Right atrium auricular region (tissue), 2 donors: ENCODE measurements at regions not wholly inside any gene's neighbourhood (a gene's known extent, or its start where the extent isn't known, plus 50 kb on each side); places are given as distances from the start of the nearest gene placed in this dataset.

Experiments
- DNase-seq: peaks from one replicate; pipeline ENCODE4 v3.0.0-alpha.2; 2019; ENCODE audit warnings: low spot score
- H3K27ac ChIP-seq, 2 donors: fragments of 200-600 bp; sonication (generic); 1 replicate in 1 of 2; 2 replicates in 1 of 2; pipeline ENCODE4 v1.5.1; 2016 to 2019
- H3K27me3 ChIP-seq, 2 donors: fragments of 200-600 bp; sonication (generic); one replicate each; pipeline versions ENCODE4 v1.5.1 to v1.6.0; 2017 to 2019
- H3K36me3 ChIP-seq: fragments of 200-600 bp; sonication (generic); one replicate; pipeline ENCODE4 v1.5.1; 2016
- H3K4me1 ChIP-seq, 2 donors: fragments of 200-600 bp; sonication (generic); one replicate each; pipeline versions ENCODE4 v1.5.1 to v1.6.0; 2017 to 2019
- H3K4me3 ChIP-seq, 2 donors: fragments of 200-600 bp; sonication (generic); 1 replicate in 1 of 2; 2 replicates in 1 of 2; pipeline ENCODE4 v1.5.1; 2017 to 2019; ENCODE audit warnings: mild to moderate bottlenecking in 1 of 2, moderate library complexity in 1 of 2
- H3K9me3 ChIP-seq, 2 donors: fragments of 200-600 bp; sonication (generic); one replicate each; pipeline ENCODE4 v1.5.1; 2019
- TF ChIP-seq, protein P1 (sequence below), 2 donors: fragments of 200-600 bp; sonication (generic); IDR thresholded peaks; one replicate each; pipeline ENCODE4 v1.5.1; 2019; ENCODE audit warnings: antibody characterized with exemption in 2 of 2

DNA sequence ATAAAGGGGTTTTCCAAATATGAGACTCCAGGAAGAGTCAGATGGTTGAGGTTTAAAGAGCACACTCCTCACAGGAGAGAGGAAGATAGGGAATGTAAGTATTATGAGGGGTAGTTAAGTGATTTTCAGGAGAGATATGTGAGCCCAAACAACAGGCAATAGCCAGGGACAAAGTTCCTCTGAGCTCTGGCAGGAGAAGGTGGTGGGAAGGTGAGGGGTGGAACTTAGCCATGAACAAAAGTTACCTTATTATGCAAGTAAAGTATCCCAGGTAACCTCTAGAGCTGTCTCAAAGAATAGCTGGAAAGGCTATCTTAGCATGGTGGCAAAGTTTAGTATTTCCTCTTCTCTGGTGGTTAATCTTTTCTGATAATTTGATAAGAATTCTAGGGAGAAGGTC is 450.5 kb upstream of the PTPRD start:
- H3K4me1 ChIP-seq, result no peaks in the 10 kb centered on the region
- no peak overlapping the region for H3K4me3 ChIP-seq
- DNase-seq, result no peak
- TF ChIP-seq, protein P1, sequence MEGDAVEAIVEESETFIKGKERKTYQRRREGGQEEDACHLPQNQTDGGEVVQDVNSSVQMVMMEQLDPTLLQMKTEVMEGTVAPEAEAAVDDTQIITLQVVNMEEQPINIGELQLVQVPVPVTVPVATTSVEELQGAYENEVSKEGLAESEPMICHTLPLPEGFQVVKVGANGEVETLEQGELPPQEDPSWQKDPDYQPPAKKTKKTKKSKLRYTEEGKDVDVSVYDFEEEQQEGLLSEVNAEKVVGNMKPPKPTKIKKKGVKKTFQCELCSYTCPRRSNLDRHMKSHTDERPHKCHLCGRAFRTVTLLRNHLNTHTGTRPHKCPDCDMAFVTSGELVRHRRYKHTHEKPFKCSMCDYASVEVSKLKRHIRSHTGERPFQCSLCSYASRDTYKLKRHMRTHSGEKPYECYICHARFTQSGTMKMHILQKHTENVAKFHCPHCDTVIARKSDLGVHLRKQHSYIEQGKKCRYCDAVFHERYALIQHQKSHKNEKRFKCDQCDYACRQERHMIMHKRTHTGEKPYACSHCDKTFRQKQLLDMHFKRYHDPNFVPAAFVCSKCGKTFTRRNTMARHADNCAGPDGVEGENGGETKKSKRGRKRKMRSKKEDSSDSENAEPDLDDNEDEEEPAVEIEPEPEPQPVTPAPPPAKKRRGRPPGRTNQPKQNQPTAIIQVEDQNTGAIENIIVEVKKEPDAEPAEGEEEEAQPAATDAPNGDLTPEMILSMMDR (IDR thresholded peaks at IDR 0.05), result no peak
- H3K36me3 ChIP-seq, result no peaks in the 10 kb centered on the region
- no peak overlapping the region for H3K27ac ChIP-seq
- no peaks in the 10 kb centered on the region for H3K27me3 ChIP-seq
- H3K9me3 ChIP-seq, result no peaks in the 10 kb centered on the region

DNA sequence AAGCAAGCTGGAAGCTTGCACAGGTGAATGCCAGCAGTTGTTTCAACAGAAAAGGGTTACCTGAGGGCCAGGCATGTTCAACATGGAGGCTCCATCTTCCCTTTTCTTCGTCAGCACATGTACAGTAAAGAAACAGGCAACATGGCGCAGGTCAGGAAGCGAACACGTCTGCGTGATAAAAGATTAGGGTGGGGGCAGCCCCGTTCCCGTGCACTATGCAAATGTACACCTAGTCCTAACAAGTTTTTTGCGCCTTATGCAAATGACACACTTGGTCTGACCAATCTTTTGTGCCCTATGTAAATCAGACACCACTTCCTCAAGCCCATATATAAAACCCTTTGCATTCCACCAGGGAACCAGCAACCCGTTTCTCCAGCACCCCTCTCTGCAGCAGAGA is 452.1 kb upstream of the PTPRD start:
- TF ChIP-seq, protein P1 (IDR thresholded peaks at IDR 0.05), result no peak
- H3K4me3 ChIP-seq, result no peak overlapping the region
- no peak overlapping the region for H3K27ac ChIP-seq
- no peak for DNase-seq
- H3K27me3 ChIP-seq, result no peaks in the 10 kb centered on the region
- no peaks in the 10 kb centered on the region for H3K4me1 ChIP-seq
- H3K9me3 ChIP-seq, result no peaks in the 10 kb centered on the region
- no peaks in the 10 kb centered on the region for H3K36me3 ChIP-seq

- no peaks in the 10 kb centered on the region for H3K9me3 ChIP-seq
- no peaks in the 10 kb centered on the region for H3K27me3 ChIP-seq
- H3K4me1 ChIP-seq, result no peaks in the 10 kb centered on the region
- H3K4me3 ChIP-seq, result no peak overlapping the region
- TF ChIP-seq, protein P1 (IDR thresholded peaks at IDR 0.05), result no peak
- no peak overlapping the region for H3K27ac ChIP-seq
- no peak for DNase-seq
- H3K36me3 ChIP-seq, result no peaks in the 10 kb centered on the region
Observed at GRCh38 chr9:11072176-11072575, 459.4 kb upstream of the PTPRD start.

GRCh38 chr9:11086561-11086960 is 473.8 kb upstream of the PTPRD start:
- H3K27me3 ChIP-seq, result no peaks in the 10 kb centered on the region
- no peak for DNase-seq
- H3K4me1 ChIP-seq, result no peaks in the 10 kb centered on the region
- no peak overlapping the region for H3K4me3 ChIP-seq
- TF ChIP-seq, protein P1 (IDR thresholded peaks at IDR 0.05), result no peak
- H3K27ac ChIP-seq, result no peak overlapping the region
- H3K9me3 ChIP-seq, result no peaks in the 10 kb centered on the region
- no peaks in the 10 kb centered on the region for H3K36me3 ChIP-seq

DNA sequence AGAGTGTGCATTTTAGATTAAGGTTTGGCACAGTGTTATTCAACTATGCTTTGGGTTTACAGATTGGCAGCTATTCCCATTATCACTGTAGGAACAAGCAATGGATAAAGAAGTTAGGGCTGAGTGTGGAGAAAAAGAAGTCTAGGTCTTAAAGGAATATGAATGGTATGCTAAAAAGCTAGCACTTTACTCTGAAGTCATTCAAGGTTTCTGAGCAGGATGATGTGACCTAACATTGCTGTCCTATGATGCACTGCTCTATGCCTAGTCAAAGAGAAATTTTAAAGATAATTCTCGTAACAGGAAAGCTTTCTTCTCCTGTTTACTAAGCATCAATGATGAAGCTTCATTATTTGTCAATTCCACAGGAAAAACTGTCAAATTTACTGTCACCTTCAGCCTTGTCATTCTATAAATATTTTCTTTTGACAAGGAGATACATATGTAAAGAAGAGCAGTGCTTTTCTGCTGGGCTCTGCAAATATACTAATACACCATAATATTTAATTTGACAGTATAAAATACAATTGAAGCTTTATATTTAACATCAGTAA is 476.1 kb upstream of the PTPRD start:
- Histone ChIP-seq H3K4me1 (no peaks in the 10 kb centered on the region), H3K36me3 (no peaks in the 10 kb centered on the region), H3K27me3 (no peaks in the 10 kb centered on the region), H3K4me3 (no peak overlapping the region), H3K27ac (no peak overlapping the region), H3K9me3 (no peaks in the 10 kb centered on the region)
- TF ChIP-seq, protein P1 (IDR thresholded peaks at IDR 0.05), result no peak
- DNase-seq, result no peak

DNA sequence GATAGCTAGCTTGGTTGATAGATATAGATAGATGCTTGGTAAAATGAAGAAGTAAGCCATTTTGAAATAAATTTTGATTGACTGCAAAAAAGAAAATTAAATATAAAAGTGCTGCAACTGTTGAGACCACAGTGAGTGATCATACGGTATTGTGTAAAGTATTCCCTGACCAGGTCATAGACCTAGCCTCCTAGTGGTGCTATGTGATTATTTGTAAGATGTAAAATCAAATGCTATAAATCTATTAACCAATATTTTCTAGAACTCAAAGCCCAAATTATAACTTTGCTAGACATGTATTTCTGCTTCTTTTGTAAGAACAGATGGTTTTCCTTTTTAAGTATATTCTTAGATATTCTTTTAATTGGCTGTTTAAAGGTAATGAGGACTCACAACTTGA is 480.2 kb upstream of the PTPRD start:
- Histone ChIP-seq H3K4me1 (no peaks in the 10 kb centered on the region), H3K36me3 (no peaks in the 10 kb centered on the region), H3K9me3 (no peaks in the 10 kb centered on the region), H3K4me3 (no peak overlapping the region), H3K27me3 (no peaks in the 10 kb centered on the region), H3K27ac (no peak overlapping the region)
- no peak for DNase-seq
- TF ChIP-seq, protein P1 (IDR thresholded peaks at IDR 0.05), result no peak
